Fibroblast of skin of abdomen (primary cell): ENCODE measurements at regions not wholly inside any gene's neighbourhood (a gene's known extent, or its start where the extent isn't known, plus 50 kb on each side); places are given as distances from the start of the nearest gene placed in this dataset.
"Not testable (repeated sequence)": the region's sequence is repeated elsewhere in the genome, so short reads cannot be mapped to it uniquely, and the experiment has no call there.

Experiments used
- DNase-seq: peaks from one replicate; pipeline ENCODE4 v3.0.0-alpha.2; 2013

GRCh38 chr7:45268013-45268412, 110.4 kb downstream of the RAMP3 start:
- DNase-seq: no peak

- DNase-seq: no peak
Measured at GRCh38 chr7:45269192-45269591, 111.6 kb downstream of the RAMP3 start.

DNA sequence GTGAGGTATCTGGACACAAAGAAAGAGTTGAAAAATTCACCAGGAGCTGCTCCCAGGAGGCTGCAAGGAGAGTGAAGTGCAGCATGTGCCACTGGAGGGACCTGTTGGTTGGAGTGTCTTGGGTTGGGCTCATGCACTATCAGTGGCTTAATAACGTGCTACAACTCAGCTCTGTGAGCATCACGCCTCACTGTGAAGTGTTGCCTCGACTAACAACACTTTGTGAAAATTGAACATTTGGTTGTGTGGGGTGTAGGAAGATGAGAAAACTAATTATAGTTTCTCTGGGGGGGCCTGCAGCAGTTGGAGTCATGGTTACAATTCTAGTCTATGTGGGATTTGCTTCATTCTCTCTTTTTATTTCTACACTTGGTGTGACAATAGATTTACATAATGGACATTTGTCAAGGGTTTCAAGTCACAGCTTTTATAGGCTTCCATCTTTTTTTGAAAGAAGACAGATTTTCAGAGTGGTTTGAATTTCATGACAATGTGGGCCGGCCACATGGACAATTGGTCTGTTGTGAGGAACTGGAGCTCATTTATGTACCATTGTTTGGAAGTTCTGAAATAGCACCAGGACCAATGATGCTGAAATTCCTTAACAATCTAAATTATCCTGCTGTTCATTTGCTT, 121.3 kb downstream of the RAMP3 start:
- no peak for DNase-seq

DNA sequence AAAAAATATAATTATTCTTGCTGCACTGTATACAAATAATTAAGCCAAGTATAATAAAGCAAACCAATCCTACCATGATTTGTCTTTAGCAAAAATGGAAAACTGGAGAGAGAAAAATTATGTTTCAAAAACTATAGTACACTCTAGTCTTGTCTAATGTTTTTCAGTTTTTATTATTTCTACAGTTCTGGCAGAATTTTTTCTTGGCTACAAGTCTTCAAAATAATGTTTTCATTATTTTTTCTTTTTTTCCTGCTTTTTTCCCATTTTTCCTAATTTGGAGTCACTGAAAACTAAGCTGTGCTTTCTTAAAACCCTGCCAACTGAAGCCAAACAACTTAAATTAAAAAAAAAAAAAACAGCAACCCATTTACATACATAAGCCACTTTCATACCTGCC, 132.0 kb downstream of the RAMP3 start:
- not testable (repeated sequence) for DNase-seq

DNA sequence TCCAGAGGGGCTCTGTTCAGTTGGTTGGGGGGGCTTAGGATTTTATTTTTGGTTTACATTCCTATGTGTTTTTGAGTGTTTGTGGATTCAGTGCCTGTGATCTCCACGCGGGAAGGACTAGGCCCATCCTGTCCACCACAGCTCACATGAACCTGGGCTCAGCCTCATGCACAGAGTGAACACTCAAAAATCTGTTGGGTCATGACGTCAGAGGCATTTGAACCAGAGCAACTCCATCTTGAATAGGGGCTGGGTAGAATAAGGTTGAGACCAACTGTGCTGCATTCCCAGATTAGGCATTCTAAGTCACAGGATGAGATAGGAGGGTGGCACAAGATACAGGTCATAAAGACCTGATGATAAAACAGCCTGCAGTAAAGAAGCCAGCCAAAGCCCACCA, 133.3 kb downstream of the RAMP3 start:
- no peak for DNase-seq

- DNase-seq: no peak
Measured at GRCh38 chr7:45292481-45292880, 134.9 kb downstream of the RAMP3 start.

DNA sequence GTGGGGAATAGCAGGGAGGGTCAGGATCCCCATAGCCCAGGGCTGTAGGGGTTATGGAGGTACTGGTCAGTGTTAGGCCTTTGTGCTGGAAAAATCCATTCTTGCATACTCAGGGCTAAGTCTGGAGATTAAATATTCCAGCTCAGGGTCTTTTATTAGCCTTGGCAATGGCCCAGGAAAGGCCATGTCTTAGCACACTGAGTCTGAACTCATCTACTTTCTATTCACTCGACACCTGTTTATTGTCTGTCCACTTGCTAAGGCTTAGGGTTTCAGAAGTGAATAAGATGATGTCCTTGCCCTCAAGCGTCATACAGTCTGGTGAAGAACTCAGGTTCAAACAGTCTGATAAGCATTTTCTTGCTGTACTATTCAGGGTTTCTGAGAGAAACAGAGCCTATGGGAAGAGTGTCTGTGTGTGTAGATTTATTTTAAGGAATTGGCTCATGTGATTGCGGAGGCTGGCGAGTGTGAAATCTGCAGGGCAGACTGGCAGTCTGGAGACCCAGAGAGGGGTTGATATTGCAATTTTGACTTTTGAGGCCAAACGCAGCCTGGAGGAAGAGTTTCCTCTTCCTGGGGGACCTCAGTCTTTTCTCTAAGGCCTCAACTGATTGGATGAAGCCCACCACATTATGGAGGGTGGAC, 135.8 kb downstream of the RAMP3 start:
- no peak for DNase-seq

- DNase-seq: no peak
Measured at GRCh38 chr7:45294559-45294958, 137.0 kb downstream of the RAMP3 start.

GRCh38 chr7:45295222-45295621, 137.6 kb downstream of the RAMP3 start:
- DNase-seq: no peak

- DNase-seq: no peak
Measured at GRCh38 chr7:45296748-45297147, 139.2 kb downstream of the RAMP3 start.

- DNase-seq: no peak
Measured at GRCh38 chr7:45306752-45307305, 149.2 kb downstream of the RAMP3 start.

GRCh38 chr7:45311597-45311996, 154.0 kb downstream of the RAMP3 start:
- no peak for DNase-seq

GRCh38 chr7:45315512-45315911, 157.9 kb downstream of the RAMP3 start:
- not testable (repeated sequence) for DNase-seq

DNA sequence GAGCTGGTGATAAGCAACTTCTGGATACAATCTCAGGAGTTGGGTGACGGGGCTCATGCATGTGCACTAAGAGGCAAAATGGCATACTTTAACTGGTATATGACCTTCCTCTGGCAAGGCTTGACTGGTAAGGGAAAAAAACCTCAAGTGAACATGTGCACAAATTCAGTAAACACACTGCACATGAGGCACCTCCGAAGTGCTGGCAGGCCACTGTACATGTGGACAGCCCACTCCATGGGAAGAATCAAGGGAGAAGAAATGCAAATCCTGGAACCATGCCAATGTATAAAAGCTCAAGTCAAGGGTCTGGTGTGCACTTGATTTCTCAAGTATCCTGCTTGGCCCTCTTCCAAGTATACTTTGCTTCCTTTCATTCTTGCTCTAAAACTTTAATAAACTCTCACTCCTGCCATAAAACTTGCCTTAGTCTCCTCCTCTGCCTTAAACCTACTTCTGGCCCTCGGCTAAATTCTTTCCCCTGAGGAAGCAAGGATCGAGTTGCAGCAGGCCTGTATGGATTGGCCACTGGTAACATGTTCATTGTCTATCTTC, 167.2 kb downstream of the RAMP3 start:
- DNase-seq: no peak

DNA sequence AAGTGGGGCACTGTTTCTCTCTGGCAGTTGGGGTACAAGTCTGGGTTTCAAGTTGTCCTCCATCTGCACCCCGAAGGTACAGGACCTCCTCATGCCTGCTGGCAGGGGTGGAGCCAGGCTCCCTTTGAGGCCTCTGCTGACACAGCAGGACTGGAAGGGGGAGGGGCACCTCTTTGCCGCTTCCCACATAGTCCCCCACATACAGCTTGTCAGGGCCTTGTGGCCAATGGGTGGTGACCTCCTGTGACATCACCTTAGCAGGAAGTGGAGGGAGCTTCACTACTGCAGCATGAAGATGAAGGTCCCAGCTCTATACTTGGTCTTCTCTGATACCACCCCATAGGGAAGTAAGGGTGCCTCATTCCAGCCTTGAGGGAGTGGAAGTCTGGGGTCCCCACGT, 167.8 kb downstream of the RAMP3 start:
- no peak for DNase-seq

GRCh38 chr7:45328403-45328981, 170.9 kb downstream of the RAMP3 start:
- no peak for DNase-seq

GRCh38 chr7:45331563-45331962, 174.0 kb downstream of the RAMP3 start:
- DNase-seq: no peak

DNA sequence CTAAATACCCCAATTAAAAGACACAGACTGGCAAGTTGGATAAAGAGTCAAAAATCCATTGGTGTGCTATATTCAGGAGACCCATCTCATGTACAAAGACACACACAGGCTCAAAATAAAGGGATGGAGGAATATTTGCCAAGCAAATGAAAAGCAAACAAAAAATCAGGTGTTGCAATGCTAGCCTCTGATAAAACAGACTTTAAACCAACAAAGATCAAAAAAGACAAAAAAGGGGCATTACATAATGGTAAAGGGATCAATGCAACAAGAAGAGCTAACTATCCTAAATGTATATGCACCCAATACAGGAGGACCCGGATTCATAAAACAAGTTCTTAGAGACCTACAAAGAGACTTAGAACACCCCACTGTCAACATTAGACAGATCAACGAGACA, 177.4 kb downstream of the RAMP3 start:
- not testable (repeated sequence) for DNase-seq

DNA sequence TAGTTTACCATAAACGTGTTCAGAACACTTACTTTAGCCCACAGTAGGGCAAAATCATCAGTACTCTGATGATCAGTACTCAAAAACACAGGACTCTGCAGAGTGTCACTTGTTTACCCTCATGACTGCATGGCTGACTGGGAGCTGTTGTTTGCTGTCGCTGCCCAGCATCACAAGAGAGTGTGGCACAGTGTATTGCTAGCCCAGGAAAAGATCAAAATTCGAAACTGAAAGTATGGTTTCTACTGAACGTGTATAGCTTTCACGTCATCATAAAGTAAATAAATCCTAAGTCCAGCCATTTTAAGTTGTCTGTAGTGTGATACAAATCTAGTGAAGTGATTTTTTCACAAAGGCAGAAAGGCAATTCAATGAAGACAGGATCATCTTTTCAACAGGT, 184.6 kb downstream of the RAMP3 start:
- no peak for DNase-seq

DNA sequence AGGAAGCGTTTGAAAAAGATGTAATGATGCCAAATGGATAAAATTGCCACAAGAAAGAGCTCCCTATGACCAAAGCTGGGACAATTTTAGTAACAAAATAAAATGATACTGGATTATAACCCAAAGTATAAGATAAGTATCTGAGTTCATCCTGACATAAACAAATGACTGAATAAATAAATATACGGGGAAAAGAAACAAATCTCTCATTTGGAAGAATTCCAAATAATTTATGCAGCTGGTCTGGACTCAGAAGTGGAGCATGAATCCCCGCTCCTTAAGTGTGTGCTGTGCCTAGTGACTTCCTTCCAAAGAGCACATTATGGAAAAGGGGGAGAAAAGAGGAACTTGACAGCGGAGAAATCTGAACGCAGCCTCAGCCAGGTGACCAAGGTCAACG, 186.2 kb downstream of the RAMP3 start:
- no peak for DNase-seq

DNA sequence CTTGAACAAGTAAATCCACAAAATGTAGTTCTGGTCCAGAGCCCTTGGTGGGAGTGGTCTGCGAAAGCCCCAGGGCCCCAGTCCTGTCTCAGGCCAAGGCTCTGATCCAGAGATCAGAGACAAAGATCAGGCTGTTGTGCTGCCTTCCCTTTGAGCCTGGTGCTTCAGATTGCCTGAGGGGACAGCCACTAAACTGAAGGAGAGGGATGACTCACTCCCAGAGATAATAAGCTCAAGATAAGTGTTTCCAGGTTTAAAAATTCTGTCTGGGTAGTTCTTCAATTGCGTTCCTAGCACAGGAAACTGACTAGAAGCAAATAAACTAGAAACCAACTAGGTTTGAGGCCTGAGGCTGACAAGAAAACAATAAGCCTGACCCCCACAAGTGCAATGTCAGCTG, 190.2 kb downstream of the RAMP3 start:
- peak; percentile 10 for DNase-seq

- DNase-seq: no peak
Measured at GRCh38 chr7:45349090-45349489, 191.5 kb downstream of the RAMP3 start.

DNA sequence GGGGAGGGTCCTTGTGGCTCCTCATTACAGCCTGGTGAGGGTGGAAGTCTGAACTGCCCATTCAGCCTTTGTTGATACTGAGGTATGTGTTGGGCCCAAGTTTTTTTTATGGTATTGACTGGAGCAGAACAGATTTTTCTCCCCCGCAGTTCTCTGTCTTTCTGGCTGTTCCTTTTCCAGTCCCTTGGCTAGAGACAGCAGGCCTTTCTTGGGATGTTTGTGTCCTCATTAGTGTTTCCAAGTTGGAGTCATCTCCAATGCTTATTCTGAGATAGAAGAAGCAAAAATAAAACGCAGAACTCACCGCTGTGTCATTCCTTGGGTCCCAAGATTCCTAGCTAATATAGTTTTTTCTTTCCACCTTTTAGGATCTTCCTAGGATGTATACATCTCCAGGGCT, 193.3 kb downstream of the RAMP3 start:
- DNase-seq: no peak

DNA sequence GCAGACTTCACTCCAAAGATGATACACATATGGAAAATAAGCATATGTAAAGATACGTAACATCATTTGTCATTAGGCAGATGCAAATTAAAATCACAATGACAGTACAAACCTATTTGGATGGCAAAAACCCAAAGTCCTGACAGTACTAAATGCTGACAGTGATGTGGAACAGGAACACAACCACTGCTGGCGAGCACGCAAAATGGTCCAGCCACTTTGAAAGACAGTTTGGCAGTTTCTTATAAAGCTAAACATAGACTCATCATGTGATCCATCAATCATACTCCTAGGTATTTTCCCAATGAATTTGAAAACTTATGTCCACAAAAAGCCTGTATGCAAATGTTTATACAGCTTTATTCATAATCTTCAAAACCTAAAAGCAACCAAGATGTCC, 200.7 kb downstream of the RAMP3 start:
- no peak for DNase-seq
